Calu3 (cell line): ENCODE measurements at regions not wholly inside any gene's neighbourhood (a gene's known extent, or its start where the extent isn't known, plus 50 kb on each side); places are given as distances from the start of the nearest gene placed in this dataset.
"Not testable (repeated sequence)": the region's sequence is repeated elsewhere in the genome, so short reads cannot be mapped to it uniquely, and the experiment has no call there.

Experiments
- BruUV-seq: library from RNA; stranded (reverse); fragments of 400-500 nt; replicated peaks from 2 replicates; lab custom pipeline; 2021; lab: Mats Ljungman, UMichigan
- CTCF ChIA-PET: fragments of 300-600 bp; sonication (Branson Sonifier 250); formaldehyde crosslinking; loops from one replicate; lab custom pipeline; 2022; ENCODE audit warnings: antibody characterized with exemption; lab: Charles Lee
- DNase-seq: peaks from one replicate; pipeline ENCODE4 v3.0.0; 2022
- H3K27ac Mint-ChIP-seq: one replicate; pipeline ENCODE4 v1.8.0; 2022; ENCODE audit warnings: mixed read lengths; ENCODE audit not compliant: unreplicated experiment
- H3K27me3 Mint-ChIP-seq: one replicate; pipeline ENCODE4 v1.8.0; 2022; ENCODE audit warnings: mixed read lengths; ENCODE audit not compliant: unreplicated experiment
- H3K36me3 Mint-ChIP-seq: one replicate; pipeline ENCODE4 v1.8.0; 2022; ENCODE audit warnings: mild to moderate bottlenecking, moderate library complexity, mixed read lengths; ENCODE audit not compliant: insufficient read depth, unreplicated experiment
- H3K4me1 Mint-ChIP-seq: one replicate; pipeline ENCODE4 v1.8.0; 2022; ENCODE audit warnings: mild to moderate bottlenecking, low read depth, mixed read lengths; ENCODE audit not compliant: unreplicated experiment
- H3K4me3 Mint-ChIP-seq: one replicate; pipeline ENCODE4 v1.8.0; 2022; ENCODE audit warnings: mild to moderate bottlenecking, low read depth, moderate library complexity, mixed read lengths; ENCODE audit not compliant: unreplicated experiment
- H3K9me3 Mint-ChIP-seq: one replicate; pipeline ENCODE4 v1.8.0; 2022; ENCODE audit warnings: low read depth, mixed read lengths; ENCODE audit not compliant: unreplicated experiment
- intact Hi-C: fragments of 100-400 bp; cut with micrococcal nuclease; formaldehyde crosslinking; loops from one replicate; pipeline ENCODE4 v1.10.0; 2022; ENCODE audit not compliant: unreplicated experiment
- TF ChIP-seq, protein P1 (sequence below): fragments of 200-600 bp; IDR thresholded peaks from one replicate; pipeline ENCODE4 v1.8.0; 2022; ENCODE audit warnings: antibody characterized with exemption; ENCODE audit not compliant: unreplicated experiment

DNA sequence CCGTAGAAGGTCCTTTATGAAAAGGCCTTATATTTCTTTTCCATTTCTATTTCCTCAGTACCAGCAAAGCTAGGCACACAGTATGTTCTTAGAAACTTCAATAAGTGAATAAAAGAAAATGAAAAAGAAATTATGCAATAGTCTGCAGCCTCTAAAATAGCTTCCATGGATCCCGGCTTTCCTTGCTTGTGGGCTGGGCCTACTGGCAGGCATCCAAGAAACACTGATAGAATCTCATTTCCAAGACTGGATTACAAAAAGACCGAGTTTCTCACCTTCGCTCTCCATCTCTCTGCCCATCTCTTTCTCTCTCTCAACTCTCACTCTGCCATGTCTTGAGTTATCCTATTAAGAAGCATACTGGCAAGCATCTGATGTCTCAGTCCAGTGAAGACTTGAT, 187.5 kb upstream of the FKBP1C start:
- no peak overlapping the region for H3K27ac Mint-ChIP-seq
- peaks cover 2% of the 10 kb centered on the region for H3K9me3 Mint-ChIP-seq
- TF ChIP-seq, protein P1, sequence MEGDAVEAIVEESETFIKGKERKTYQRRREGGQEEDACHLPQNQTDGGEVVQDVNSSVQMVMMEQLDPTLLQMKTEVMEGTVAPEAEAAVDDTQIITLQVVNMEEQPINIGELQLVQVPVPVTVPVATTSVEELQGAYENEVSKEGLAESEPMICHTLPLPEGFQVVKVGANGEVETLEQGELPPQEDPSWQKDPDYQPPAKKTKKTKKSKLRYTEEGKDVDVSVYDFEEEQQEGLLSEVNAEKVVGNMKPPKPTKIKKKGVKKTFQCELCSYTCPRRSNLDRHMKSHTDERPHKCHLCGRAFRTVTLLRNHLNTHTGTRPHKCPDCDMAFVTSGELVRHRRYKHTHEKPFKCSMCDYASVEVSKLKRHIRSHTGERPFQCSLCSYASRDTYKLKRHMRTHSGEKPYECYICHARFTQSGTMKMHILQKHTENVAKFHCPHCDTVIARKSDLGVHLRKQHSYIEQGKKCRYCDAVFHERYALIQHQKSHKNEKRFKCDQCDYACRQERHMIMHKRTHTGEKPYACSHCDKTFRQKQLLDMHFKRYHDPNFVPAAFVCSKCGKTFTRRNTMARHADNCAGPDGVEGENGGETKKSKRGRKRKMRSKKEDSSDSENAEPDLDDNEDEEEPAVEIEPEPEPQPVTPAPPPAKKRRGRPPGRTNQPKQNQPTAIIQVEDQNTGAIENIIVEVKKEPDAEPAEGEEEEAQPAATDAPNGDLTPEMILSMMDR, result no peak
- CTCF ChIA-PET, result no interaction called here
- no peaks in the 10 kb centered on the region for H3K4me1 Mint-ChIP-seq
- DNase-seq, result no peak
- no peaks in the 10 kb centered on the region for H3K36me3 Mint-ChIP-seq
- intact Hi-C loops, result no loop called here
- no peaks in the 10 kb centered on the region for H3K27me3 Mint-ChIP-seq
- no peak overlapping the region for H3K4me3 Mint-ChIP-seq
- BruUV-seq, result no TSS peak

DNA sequence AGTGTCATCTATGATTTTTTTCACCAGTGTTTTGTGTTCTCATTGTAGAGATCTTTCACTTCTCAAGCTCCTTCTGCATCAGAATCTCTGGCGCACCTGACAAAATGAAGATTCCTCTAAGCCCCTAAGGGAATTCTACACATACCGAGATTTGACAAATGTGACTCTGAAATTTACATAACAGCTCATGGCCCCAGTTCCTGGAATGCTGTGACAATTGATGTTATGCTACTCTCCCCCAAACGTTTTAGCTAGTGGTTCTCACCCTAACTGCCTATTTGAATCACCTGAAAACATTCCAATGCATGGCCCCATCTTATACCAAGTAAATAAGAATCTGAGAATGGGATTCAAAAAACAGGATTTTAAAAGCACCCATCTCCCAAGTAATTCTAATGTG, 162.1 kb upstream of the FKBP1C start:
- Mint-ChIP-seq H3K27me3 (no peaks in the 10 kb centered on the region), H3K4me1 (no peaks in the 10 kb centered on the region), H3K9me3 (peaks cover 15% of the 10 kb centered on the region), H3K27ac (no peak overlapping the region), H3K36me3 (no peaks in the 10 kb centered on the region), H3K4me3 (no peak overlapping the region)
- BruUV-seq, result no TSS peak
- intact Hi-C loops, result no loop called here
- CTCF ChIA-PET, result no interaction called here
- no peak for DNase-seq
- TF ChIP-seq, protein P1, result no peak

DNA sequence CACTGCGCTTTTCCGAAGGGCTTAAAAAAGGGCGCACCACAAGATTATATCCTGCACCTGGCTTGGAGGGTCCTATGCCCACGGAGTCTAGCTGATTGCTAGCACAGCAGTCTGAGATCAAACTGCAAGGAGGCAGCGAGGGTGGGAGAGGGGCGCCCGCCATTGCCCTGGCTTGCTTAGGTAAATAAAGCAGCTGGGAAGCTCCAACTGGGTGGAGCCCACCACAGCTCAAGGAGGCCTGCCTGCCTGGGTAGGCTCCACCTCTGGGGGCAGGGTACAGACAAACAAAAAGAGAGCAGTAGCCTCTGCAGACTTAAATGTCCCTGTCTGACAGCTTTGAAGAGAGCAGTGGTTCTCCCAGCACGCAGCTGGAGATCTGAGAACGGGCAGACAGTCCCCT, 158.1 kb upstream of the FKBP1C start:
- CTCF ChIA-PET, H3K27me3 Mint-ChIP-seq, DNase-seq, H3K4me1 Mint-ChIP-seq, BruUV-seq, H3K27ac Mint-ChIP-seq, H3K36me3 Mint-ChIP-seq, H3K4me3 Mint-ChIP-seq, intact Hi-C loops: not testable (repeated sequence)
- H3K9me3 Mint-ChIP-seq, result peaks cover 12% of the 10 kb centered on the region

GRCh38 chr6:63058601-63059000, 152.7 kb upstream of the FKBP1C start:
- CTCF ChIA-PET, result no interaction called here
- H3K9me3 Mint-ChIP-seq, result peaks cover 3% of the 10 kb centered on the region
- no peaks in the 10 kb centered on the region for H3K27me3 Mint-ChIP-seq
- H3K27ac Mint-ChIP-seq, result no peak overlapping the region
- BruUV-seq, result no TSS peak
- no peaks in the 10 kb centered on the region for H3K36me3 Mint-ChIP-seq
- TF ChIP-seq, protein P1, result no peak
- H3K4me1 Mint-ChIP-seq, result no peaks in the 10 kb centered on the region
- intact Hi-C loops, result no loop called here
- DNase-seq, result no peak
- no peak overlapping the region for H3K4me3 Mint-ChIP-seq

- DNase-seq, result no peak
- Mint-ChIP-seq H3K4me3 (no peak overlapping the region), H3K4me1 (no peaks in the 10 kb centered on the region), H3K9me3 (no peaks in the 10 kb centered on the region), H3K36me3 (no peaks in the 10 kb centered on the region), H3K27ac (no peak overlapping the region), H3K27me3 (no peaks in the 10 kb centered on the region)
- no TSS peak for BruUV-seq
- intact Hi-C loops, result no loop called here
- TF ChIP-seq, protein P1, result no peak
- CTCF ChIA-PET, result no interaction called here
These were observed 147.5 kb upstream of the FKBP1C start for GRCh38 chr6:63063631-63064271.
